ENCODE measurements at regions not wholly inside any gene's neighbourhood (a gene's known extent, or its start where the extent isn't known, plus 50 kb on each side); places are given as distances from the start of the nearest gene placed in this dataset.

DNA sequence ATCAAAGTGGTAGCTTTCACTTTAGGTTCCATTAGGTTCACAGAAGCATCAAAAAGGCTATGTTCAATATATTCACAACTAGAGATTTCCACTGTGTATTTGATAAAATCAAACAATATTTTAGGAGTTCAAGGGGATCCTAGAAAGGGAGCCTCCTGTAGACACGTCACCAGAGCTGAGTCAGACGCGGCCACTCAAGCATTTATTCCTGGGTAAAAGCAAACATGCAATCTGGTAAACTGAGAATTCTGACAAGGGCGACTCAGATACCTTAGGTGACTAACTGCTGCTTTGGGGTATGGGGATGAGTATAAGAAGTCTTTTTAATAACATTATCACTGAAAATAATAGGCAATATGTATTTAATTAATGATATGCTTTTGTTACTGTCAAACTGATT, 118.7 kb upstream of the HMGN3 start:
- WGBS (ENCODE audit: insufficient coverage, low coverage, low lambda C conversion rate, missing lambda C conversion rate), result 80% methylated on average over 4 of the region's 4 CpGs
- H3K36me3 ChIP-seq, result no peaks in the 10 kb centered on the region
- intact Hi-C loops (cut with DNase I), result no loop called here
- H3K9me3 ChIP-seq, result no peaks in the 10 kb centered on the region
- DNase-seq (no peak), ATAC-seq (no peak)
- H3K27ac ChIP-seq, result no peak overlapping the region
- TF ChIP-seq POLR2A (IDR thresholded peaks at IDR 0.05), result no peak
- TF ChIP-seq, protein P1, sequence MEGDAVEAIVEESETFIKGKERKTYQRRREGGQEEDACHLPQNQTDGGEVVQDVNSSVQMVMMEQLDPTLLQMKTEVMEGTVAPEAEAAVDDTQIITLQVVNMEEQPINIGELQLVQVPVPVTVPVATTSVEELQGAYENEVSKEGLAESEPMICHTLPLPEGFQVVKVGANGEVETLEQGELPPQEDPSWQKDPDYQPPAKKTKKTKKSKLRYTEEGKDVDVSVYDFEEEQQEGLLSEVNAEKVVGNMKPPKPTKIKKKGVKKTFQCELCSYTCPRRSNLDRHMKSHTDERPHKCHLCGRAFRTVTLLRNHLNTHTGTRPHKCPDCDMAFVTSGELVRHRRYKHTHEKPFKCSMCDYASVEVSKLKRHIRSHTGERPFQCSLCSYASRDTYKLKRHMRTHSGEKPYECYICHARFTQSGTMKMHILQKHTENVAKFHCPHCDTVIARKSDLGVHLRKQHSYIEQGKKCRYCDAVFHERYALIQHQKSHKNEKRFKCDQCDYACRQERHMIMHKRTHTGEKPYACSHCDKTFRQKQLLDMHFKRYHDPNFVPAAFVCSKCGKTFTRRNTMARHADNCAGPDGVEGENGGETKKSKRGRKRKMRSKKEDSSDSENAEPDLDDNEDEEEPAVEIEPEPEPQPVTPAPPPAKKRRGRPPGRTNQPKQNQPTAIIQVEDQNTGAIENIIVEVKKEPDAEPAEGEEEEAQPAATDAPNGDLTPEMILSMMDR (IDR thresholded peaks at IDR 0.05), result no peak
- H3K27me3 ChIP-seq, result no peaks in the 10 kb centered on the region
- no peaks in the 10 kb centered on the region for H3K4me1 ChIP-seq
- H3K4me3 ChIP-seq, result no peak overlapping the region

GRCh38 chr6:79338493-79338892, 104.0 kb upstream of the HMGN3 start:
- Histone ChIP-seq H3K9me3 (no peaks in the 10 kb centered on the region), H3K4me3 (no peak overlapping the region), H3K36me3 (no peaks in the 10 kb centered on the region), H3K27me3 (no peaks in the 10 kb centered on the region), H3K27ac (no peak overlapping the region), H3K4me1 (no peaks in the 10 kb centered on the region)
- DNase-seq (no peak), ATAC-seq (no peak)
- TF ChIP-seq POLR2A (IDR thresholded peaks at IDR 0.05), result no peak
- TF ChIP-seq, protein P1 (IDR thresholded peaks at IDR 0.05), result no peak
- WGBS (ENCODE audit: insufficient coverage, low coverage, low lambda C conversion rate, missing lambda C conversion rate), result 58% methylated on average over 5 of the region's 5 CpGs
- intact Hi-C loops (cut with DNase I), result no loop called here

- ATAC-seq (no peak), DNase-seq (no peak)
- intact Hi-C loops (cut with DNase I), result no loop called here
- H3K4me1 ChIP-seq, result no peaks in the 10 kb centered on the region
- no peak overlapping the region for H3K27ac ChIP-seq
- H3K9me3 ChIP-seq, result no peaks in the 10 kb centered on the region
- H3K4me3 ChIP-seq, result no peak overlapping the region
- WGBS (ENCODE audit: insufficient coverage, low coverage, low lambda C conversion rate, missing lambda C conversion rate), result 70% methylated on average over 2 of the region's 2 CpGs
- no peaks in the 10 kb centered on the region for H3K27me3 ChIP-seq
- TF ChIP-seq, protein P1 (IDR thresholded peaks at IDR 0.05), result no peak
- TF ChIP-seq POLR2A (IDR thresholded peaks at IDR 0.05), result no peak
- no peaks in the 10 kb centered on the region for H3K36me3 ChIP-seq
These were observed 100.7 kb upstream of the HMGN3 start for GRCh38 chr6:79335133-79335674.

DNA sequence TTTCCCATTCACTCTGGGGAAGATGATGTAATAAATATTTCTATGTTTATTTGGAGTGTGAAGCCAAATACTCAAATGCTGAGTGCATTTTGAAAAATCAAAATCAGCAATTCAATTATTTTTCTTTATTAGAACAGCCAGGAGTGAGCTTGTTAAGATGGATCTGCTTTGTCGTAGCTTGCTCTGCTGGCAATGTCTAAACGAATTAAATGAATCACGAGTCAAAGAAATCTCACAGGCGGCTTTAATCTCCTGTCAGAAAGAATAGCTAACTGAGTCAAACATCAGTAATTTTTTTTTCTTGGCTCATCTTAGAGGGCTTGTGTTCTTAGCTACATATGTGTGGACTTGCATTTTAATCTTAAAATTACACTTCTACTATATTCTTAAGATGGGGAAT, 100.2 kb upstream of the HMGN3 start:
- intact Hi-C loops (cut with DNase I), result no loop called here
- DNase-seq, result no peak
- TF ChIP-seq, protein P1 (IDR thresholded peaks at IDR 0.05), result no peak
- TF ChIP-seq POLR2A (IDR thresholded peaks at IDR 0.05), result no peak
- no peak overlapping the region for H3K4me3 ChIP-seq
- H3K27me3 ChIP-seq, result no peaks in the 10 kb centered on the region
- no peaks in the 10 kb centered on the region for H3K9me3 ChIP-seq
- WGBS (ENCODE audit: insufficient coverage, low coverage, low lambda C conversion rate, missing lambda C conversion rate), result 65% methylated on average over 4 of the region's 4 CpGs
- H3K36me3 ChIP-seq, result no peaks in the 10 kb centered on the region
- H3K4me1 ChIP-seq, result no peaks in the 10 kb centered on the region
- no peak overlapping the region for H3K27ac ChIP-seq
- no peak for ATAC-seq

- H3K27me3 ChIP-seq, result no peaks in the 10 kb centered on the region
- H3K9me3 ChIP-seq, result no peaks in the 10 kb centered on the region
- H3K4me3 ChIP-seq, result no peak overlapping the region
- TF ChIP-seq POLR2A (IDR thresholded peaks at IDR 0.05), result no peak
- ATAC-seq, result no peak
- 53% methylated on average over 2 of the region's 2 CpGs for WGBS (ENCODE audit: insufficient coverage, low coverage, low lambda C conversion rate, missing lambda C conversion rate)
- H3K4me1 ChIP-seq, result no peaks in the 10 kb centered on the region
- H3K27ac ChIP-seq, result no peak overlapping the region
- H3K36me3 ChIP-seq, result no peaks in the 10 kb centered on the region
- DNase-seq, result no peak
- intact Hi-C loops (cut with DNase I), result no loop called here
These were observed 96.2 kb upstream of the HMGN3 start for GRCh38 chr6:79330704-79331103.

Measured in right lobe of liver (tissue), 6 donors.